Upper lobe of right lung (tissue), 1 donor: ENCODE measurements at regions not wholly inside any gene's neighbourhood (a gene's known extent, or its start where the extent isn't known, plus 50 kb on each side); places are given as distances from the start of the nearest gene placed in this dataset.

Experiments
- ATAC-seq: fragments of 200-7000 bp; cut with Tn5 transposase; one replicate; pipeline ENCODE4 v1.9.1; 2020; ENCODE audit warnings: mild to moderate bottlenecking, moderate library complexity
- DNase-seq: peaks from one replicate; pipeline ENCODE4 v3.0.0-alpha.2; 2020
- H3K27ac ChIP-seq: fragments of 200-600 bp; one replicate; pipeline ENCODE4 v1.8.0; 2022
- H3K27me3 ChIP-seq: fragments of 200-600 bp; one replicate; pipeline ENCODE4 v1.8.0; 2022; ENCODE audit warnings: mild to moderate bottlenecking
- H3K36me3 ChIP-seq: fragments of 200-600 bp; one replicate; pipeline ENCODE4 v1.8.0; 2022
- H3K4me1 ChIP-seq: fragments of 200-600 bp; one replicate; pipeline ENCODE4 v1.8.0; 2022
- H3K4me3 ChIP-seq: fragments of 200-600 bp; one replicate; pipeline ENCODE4 v1.8.0; 2022; ENCODE audit warnings: mild to moderate bottlenecking
- H3K9me3 ChIP-seq: fragments of 200-600 bp; one replicate; pipeline ENCODE4 v1.8.0; 2022
- CTCF ChIP-seq: fragments of 200-600 bp; IDR thresholded peaks from one replicate; pipeline ENCODE4 v1.8.0; 2022; ENCODE audit warnings: antibody characterized with exemption
- intact Hi-C: fragments of 100-400 bp; cut with DNase I; formaldehyde crosslinking; loops from one replicate; pipeline ENCODE4 v1.11.0; 2022
- donor health status: DM: no; HTN: yes; CAD: no; lungs with severe emphysema.

- no peaks in the 10 kb centered on the region for H3K36me3 ChIP-seq
- ATAC-seq (no peak), DNase-seq (no peak)
- TF ChIP-seq CTCF, result no peak
- intact Hi-C loops, result no loop called here
- H3K9me3 ChIP-seq, result no peaks in the 10 kb centered on the region
- H3K27me3 ChIP-seq, result no peaks in the 10 kb centered on the region
- H3K27ac ChIP-seq, result no peak overlapping the region
- no peak overlapping the region for H3K4me3 ChIP-seq
- no peaks in the 10 kb centered on the region for H3K4me1 ChIP-seq
Measured at GRCh38 chr9:106305428-106306133, 557.4 kb upstream of the ZNF462 start.

DNA sequence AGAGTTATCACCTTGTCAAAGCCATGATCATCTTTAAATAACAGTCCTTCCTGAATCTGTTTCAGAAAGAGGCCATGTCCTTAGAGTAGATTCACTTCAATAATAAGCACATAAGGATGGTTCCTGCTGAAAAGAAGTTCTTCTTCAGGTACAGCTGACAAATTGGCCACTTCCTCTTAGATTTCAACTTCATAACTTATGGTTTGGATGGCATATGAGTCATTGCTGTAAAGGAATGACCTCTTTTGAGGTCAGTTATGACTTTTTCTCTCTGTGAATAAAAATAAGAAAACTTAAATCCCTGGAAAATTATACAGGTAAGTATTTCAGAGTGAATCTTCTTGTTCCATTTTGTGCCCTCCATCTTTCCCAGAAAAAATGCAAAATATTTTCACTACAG lies 555.3 kb upstream of the ZNF462 start:
- ATAC-seq, result no peak
- Histone ChIP-seq H3K4me3 (no peak overlapping the region), H3K27me3 (no peaks in the 10 kb centered on the region), H3K9me3 (no peaks in the 10 kb centered on the region), H3K27ac (no peak overlapping the region), H3K4me1 (no peaks in the 10 kb centered on the region), H3K36me3 (no peaks in the 10 kb centered on the region)
- intact Hi-C loops, result no loop called here
- DNase-seq, result no peak
- TF ChIP-seq CTCF, result no peak

DNA sequence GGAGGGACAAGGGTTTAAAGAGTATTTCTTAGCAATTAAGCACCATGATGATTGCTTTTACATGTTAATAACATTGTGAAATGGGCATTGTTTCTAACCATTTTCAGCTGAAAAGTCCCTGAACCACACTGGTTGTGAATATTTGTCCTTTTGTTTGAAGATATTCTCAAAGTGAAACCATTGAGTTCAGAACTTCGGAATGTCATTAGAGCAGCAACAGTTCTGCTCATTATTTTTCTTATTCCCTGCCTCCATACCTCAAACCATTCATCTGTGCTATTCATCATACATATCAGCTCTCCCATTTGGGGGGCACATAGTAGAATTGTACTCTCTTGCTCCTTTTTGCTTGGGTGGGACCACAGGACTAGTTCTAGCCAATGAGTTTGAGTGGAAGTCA lies 553.0 kb upstream of the ZNF462 start:
- Histone ChIP-seq H3K4me1 (no peaks in the 10 kb centered on the region), H3K9me3 (no peaks in the 10 kb centered on the region), H3K27ac (no peak overlapping the region), H3K4me3 (no peak overlapping the region), H3K36me3 (no peaks in the 10 kb centered on the region), H3K27me3 (no peaks in the 10 kb centered on the region)
- TF ChIP-seq CTCF, result no peak
- intact Hi-C loops, result no loop called here
- no peak for ATAC-seq
- DNase-seq, result no peak

- Histone ChIP-seq H3K9me3 (no peaks in the 10 kb centered on the region), H3K4me3 (no peak overlapping the region), H3K36me3 (no peaks in the 10 kb centered on the region), H3K27me3 (no peaks in the 10 kb centered on the region), H3K27ac (no peak overlapping the region), H3K4me1 (no peaks in the 10 kb centered on the region)
- ATAC-seq, result no peak
- intact Hi-C loops, result no loop called here
- DNase-seq, result no peak
- no peak for TF ChIP-seq CTCF
Measured at GRCh38 chr9:106310782-106311181, 552.2 kb upstream of the ZNF462 start.

DNA sequence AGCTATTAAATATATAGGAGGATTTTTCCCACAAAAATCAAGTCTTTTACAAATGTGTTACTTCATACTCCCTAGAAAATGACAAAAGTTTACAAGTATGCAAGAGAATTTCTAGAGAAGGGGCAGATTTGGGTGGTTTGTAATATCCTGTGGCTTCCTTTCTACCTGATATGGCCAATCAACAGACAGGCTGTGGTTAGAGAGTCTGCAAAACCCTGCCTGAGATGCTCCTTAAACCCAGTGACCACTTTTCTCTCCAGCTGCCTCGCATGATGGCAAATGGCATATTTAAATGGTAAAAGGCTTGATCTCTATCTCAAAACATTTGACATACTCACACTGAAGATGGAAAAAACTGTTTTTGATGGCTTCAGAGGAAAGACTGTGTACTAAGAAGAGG lies 550.1 kb upstream of the ZNF462 start:
- H3K27me3 ChIP-seq, result no peaks in the 10 kb centered on the region
- H3K4me3 ChIP-seq, result no peak overlapping the region
- no peak for TF ChIP-seq CTCF
- intact Hi-C loops, result no loop called here
- H3K27ac ChIP-seq, result no peak overlapping the region
- DNase-seq (no peak), ATAC-seq (no peak)
- H3K4me1 ChIP-seq, result no peaks in the 10 kb centered on the region
- H3K9me3 ChIP-seq, result no peaks in the 10 kb centered on the region
- no peaks in the 10 kb centered on the region for H3K36me3 ChIP-seq

- intact Hi-C loops, result no loop called here
- DNase-seq (no peak), ATAC-seq (no peak)
- Histone ChIP-seq H3K27ac (no peak overlapping the region), H3K27me3 (no peaks in the 10 kb centered on the region), H3K4me1 (no peaks in the 10 kb centered on the region), H3K36me3 (no peaks in the 10 kb centered on the region), H3K4me3 (no peak overlapping the region), H3K9me3 (no peaks in the 10 kb centered on the region)
- no peak for TF ChIP-seq CTCF
Measured at GRCh38 chr9:106314476-106314875, 548.5 kb upstream of the ZNF462 start.
